ENCODE measurements at regions not wholly inside any gene's neighbourhood (a gene's known extent, or its start where the extent isn't known, plus 50 kb on each side); places are given as distances from the start of the nearest gene placed in this dataset.

DNA sequence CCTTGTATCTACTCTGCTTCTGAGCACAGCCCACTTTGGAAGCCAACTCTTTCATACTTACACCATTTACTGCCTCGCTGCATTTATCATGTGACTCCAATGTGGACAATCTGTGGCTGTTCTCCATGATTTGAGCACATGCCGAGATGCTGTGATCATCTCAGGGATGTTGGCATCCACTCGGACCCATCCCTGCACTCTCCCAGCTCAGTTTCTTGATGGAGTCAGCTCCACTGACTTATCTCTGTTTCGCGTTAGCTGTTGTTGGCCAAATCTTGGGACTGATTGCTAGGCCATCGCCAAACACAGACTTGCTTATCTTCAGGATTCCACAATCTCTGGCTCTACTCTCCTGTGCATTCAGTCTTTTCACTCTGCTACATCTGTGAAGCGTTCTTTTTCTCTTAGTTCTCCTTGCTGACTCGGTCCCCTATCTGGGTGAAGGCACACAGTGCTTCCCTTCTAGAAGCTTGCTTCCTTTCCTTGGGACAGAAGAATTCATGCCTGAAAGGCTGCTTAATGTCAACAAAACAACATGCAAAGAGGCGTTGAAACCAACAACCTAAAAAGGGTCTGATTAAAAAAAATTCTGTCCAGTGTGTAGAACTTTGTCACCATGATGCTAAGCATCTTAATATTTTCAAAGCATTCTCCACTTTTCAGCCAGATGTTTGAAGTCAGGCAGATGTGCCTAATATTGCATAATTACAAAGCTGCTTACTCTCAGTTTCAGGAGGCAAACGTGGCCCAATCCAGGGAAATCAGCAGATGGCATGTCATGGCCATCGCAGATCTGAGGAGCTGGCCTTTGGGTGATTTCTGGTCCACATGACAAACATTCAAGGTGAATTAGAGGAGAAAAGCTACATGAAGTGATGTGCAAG lies 120.7 kb downstream of the NGF start:
- Histone ChIP-seq H3K36me3 (replicated peaks in 1 of 2) (no peaks in the 10 kb centered on the region), H3K4me3 (no peak overlapping the region), H3K9me3 (replicated peaks in 1 of 3) (no peaks in the 10 kb centered on the region), H3K4me1 (replicated peaks in 1 of 2) (no peaks in the 10 kb centered on the region), H3K27me3 (no peaks in the 10 kb centered on the region), H3K27ac (no peak overlapping the region)
- no peak for DNase-seq
- 63 to 70% (median 68%) methylated on average over 11 of the region's 11 CpGs for WGBS, 4 donors
- TF ChIP-seq CTCF (IDR thresholded peaks at IDR 0.05) (no peak), POLR2A (IDR thresholded peaks at IDR 0.05) (no peak)
- intact Hi-C loops (cut with DNase I), result no loop called here

DNA sequence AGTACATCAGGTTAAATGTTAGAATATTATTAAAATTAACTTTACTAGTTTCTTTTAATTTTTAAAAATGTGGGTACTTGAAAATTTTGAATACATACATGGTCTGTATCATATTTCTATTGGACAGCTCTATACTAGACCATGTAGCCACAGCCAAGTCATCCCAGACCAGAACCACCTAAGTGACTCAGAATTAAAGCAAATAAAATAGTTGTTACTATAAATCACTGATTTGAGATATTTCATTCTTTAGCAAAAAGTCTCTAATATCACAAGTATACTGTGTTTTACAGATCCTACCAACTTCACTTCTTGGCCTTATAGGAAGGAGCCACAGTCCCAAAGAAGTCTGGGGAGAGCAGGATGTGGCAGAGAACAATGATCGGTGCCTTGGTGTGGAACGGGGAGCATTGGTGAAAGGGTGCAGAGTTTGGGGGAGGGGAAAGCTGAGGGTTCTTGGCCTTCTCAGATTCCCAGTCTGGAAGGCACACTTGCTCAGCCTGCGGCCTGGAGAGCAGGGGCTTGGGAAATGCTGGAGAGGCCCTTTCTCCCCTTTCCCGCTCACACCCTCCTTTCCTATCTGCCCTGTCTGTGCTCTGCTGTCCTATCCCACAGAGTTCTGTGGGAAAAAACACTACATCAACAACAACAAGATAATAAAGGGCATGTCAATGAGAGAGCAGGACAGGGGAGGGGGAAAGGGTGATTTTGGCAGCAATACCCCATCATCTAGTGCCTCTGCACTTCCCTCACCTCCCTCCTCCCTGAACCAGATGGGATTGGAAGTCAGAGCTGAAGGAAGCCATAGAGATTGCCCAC lies 122.1 kb downstream of the NGF start:
- no peaks in the 10 kb centered on the region for H3K9me3 ChIP-seq (replicated peaks in 1 of 3)
- DNase-seq, result no peak
- TF ChIP-seq CTCF (IDR thresholded peaks at IDR 0.05), result no peak
- TF ChIP-seq POLR2A (IDR thresholded peaks at IDR 0.05), result no peak
- H3K27me3 ChIP-seq, result no peaks in the 10 kb centered on the region
- no peak overlapping the region for H3K27ac ChIP-seq
- no peak overlapping the region for H3K4me3 ChIP-seq
- 69 to 90% (median 86%) methylated on average over 4 of the region's 4 CpGs for WGBS, 4 donors
- H3K4me1 ChIP-seq (replicated peaks in 1 of 2), result no peaks in the 10 kb centered on the region
- H3K36me3 ChIP-seq (replicated peaks in 1 of 2), result no peaks in the 10 kb centered on the region
- intact Hi-C loops (cut with DNase I), result no loop called here

- no peak for DNase-seq
- Histone ChIP-seq H3K36me3 (replicated peaks in 1 of 2) (no peaks in the 10 kb centered on the region), H3K27ac (no peak overlapping the region), H3K4me3 (no peak overlapping the region), H3K4me1 (replicated peaks in 1 of 2) (no peaks in the 10 kb centered on the region), H3K9me3 (replicated peaks in 1 of 3) (no peaks in the 10 kb centered on the region), H3K27me3 (no peaks in the 10 kb centered on the region)
- 87 to 96% (median 92%) methylated on average over 3 of the region's 3 CpGs for WGBS, 4 donors
- intact Hi-C loops (cut with DNase I), result no loop called here
- TF ChIP-seq CTCF (IDR thresholded peaks at IDR 0.05) (no peak), POLR2A (IDR thresholded peaks at IDR 0.05) (no peak)
Observed at GRCh38 chr1:115215110-115215509, 122.9 kb downstream of the NGF start.

DNA sequence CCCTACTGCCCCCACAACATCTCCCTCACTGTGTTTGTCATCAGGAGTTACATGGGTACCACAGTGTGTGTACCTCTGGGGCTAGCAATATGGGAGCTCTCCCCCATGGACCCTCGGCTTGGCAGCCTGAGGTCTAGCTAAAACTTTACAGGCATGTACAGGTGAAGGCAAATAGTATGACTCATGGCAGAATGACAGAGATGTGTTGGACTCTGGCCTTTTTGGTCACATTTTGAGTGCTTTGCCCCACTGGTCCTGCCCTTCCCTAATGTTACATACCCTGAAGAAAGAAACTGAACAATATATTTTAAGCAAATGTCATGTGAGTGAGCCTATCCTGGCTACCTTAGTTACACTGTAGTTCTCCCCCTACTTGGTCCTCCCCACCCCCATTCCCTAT lies 124.0 kb downstream of the NGF start:
- no peak for DNase-seq

More for the DNA sequence above, 124.0 kb downstream of the NGF start:
- Histone ChIP-seq H3K4me3 (no peak overlapping the region), H3K27ac (no peak overlapping the region), H3K27me3 (no peaks in the 10 kb centered on the region), H3K4me1 (replicated peaks in 1 of 2) (no peaks in the 10 kb centered on the region), H3K36me3 (replicated peaks in 1 of 2) (no peaks in the 10 kb centered on the region), H3K9me3 (replicated peaks in 1 of 3) (no peaks in the 10 kb centered on the region)
- TF ChIP-seq POLR2A (IDR thresholded peaks at IDR 0.05), result no peak
- no peak for TF ChIP-seq CTCF (IDR thresholded peaks at IDR 0.05)
- intact Hi-C loops (cut with DNase I), result no loop called here
- 67 to 100% (median 74%) methylated on average over 1 of the region's 1 CpG for WGBS, 4 donors

Data from adrenal gland (tissue), 9 donors.